Panc1 (cell line): ENCODE measurements at regions not wholly inside any gene's neighbourhood (a gene's known extent, or its start where the extent isn't known, plus 50 kb on each side); places are given as distances from the start of the nearest gene placed in this dataset.

Source experiments
- POLR2AphosphoS5 ChIP-seq: IDR thresholded peaks from 2 replicates; pipeline ENCODE4 v1.6.1; 2012; ENCODE audit warnings: mild to moderate bottlenecking, low read depth, low read length, moderate library complexity
- SIN3A ChIP-seq: IDR thresholded peaks from 2 replicates; pipeline ENCODE4 v1.6.1; 2012; ENCODE audit warnings: low read depth, mild to moderate bottlenecking, low read length, moderate library complexity, borderline replicate concordance; ENCODE audit not compliant: insufficient read depth
- TCF7L2 ChIP-seq: IDR thresholded peaks from 2 replicates; pipeline ENCODE4 v1.6.1; 2011; ENCODE audit warnings: mild to moderate bottlenecking, low read depth, low read length, inconsistent platforms
- TF ChIP-seq, protein P1 (sequence below): fragments of 450-650 bp; IDR thresholded peaks from 2 replicates; pipeline ENCODE4 v1.5.1; 2017; ENCODE audit warnings: mild to moderate bottlenecking

DNA sequence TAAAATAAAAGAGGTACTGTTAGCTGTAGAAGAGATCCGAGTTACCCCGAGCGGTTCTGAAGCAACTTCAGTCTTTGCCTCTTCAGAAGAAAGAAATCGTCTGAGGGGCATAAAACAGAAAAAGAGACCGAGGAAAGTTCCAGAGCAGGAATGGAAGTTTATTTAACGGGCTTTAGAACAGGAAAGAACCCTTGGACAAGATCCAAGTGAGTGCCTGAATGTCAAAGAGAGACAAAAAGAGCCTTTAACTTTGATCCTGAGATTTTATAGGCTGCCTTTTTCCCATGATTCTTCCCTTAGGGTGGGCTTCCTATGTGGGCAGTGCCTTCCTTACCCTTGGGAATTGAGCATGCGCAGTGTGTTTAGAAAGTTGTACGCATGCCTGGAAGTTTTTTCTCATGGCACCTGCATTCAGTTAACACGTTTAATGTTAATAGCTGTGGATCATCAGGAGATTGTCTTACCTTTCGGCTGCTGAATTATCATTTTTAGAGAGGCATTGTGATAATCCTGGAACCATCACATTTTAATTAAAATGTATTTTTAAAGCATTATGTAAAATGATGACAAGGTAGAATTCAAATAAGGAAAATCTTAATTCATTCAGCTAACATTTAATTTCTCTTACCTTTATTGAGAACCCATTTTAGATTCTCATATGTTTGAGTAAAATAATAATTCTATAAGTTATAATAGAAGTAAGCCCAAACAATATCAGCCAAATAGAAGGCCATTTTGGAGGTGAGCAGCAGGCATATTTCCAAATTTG, 269.5 kb upstream of the ZSWIM2 start:
- TF ChIP-seq, protein P1, sequence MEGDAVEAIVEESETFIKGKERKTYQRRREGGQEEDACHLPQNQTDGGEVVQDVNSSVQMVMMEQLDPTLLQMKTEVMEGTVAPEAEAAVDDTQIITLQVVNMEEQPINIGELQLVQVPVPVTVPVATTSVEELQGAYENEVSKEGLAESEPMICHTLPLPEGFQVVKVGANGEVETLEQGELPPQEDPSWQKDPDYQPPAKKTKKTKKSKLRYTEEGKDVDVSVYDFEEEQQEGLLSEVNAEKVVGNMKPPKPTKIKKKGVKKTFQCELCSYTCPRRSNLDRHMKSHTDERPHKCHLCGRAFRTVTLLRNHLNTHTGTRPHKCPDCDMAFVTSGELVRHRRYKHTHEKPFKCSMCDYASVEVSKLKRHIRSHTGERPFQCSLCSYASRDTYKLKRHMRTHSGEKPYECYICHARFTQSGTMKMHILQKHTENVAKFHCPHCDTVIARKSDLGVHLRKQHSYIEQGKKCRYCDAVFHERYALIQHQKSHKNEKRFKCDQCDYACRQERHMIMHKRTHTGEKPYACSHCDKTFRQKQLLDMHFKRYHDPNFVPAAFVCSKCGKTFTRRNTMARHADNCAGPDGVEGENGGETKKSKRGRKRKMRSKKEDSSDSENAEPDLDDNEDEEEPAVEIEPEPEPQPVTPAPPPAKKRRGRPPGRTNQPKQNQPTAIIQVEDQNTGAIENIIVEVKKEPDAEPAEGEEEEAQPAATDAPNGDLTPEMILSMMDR, result no peak
- TF ChIP-seq POLR2AphosphoS5 (no peak), SIN3A (no peak), TCF7L2 (no peak)
